NCI-H128 (cell line): ENCODE measurements at regions not wholly inside any gene's neighbourhood (a gene's known extent, or its start where the extent isn't known, plus 50 kb on each side); places are given as distances from the start of the nearest gene placed in this dataset.
"Not testable (repeated sequence)": the region's sequence is repeated elsewhere in the genome, so short reads cannot be mapped to it uniquely, and the experiment has no call there.

ENCODE experiments used
- DNase-seq: peaks from one replicate; lab custom pipeline; 2025; ENCODE audit not compliant: unreplicated experiment; lab: John Stamatoyannopoulos, UW

- DNase-seq = no peak
Measured at GRCh38 chr1:157272729-157273524, 134.7 kb upstream of the ETV3 start.

GRCh38 chr1:157272264-157272663 is 134.1 kb upstream of the ETV3 start:
- DNase-seq = no peak

- no peak for DNase-seq
Measured at GRCh38 chr1:157270705-157271274, 132.6 kb upstream of the ETV3 start.

GRCh38 chr1:157269656-157270375 is 131.6 kb upstream of the ETV3 start:
- no peak for DNase-seq

- DNase-seq = no peak
Measured at GRCh38 chr1:157262891-157263290, 124.7 kb upstream of the ETV3 start.

- no peak for DNase-seq
Measured at GRCh38 chr1:157262422-157262821, 124.2 kb upstream of the ETV3 start.

- not testable (repeated sequence) for DNase-seq
Measured at GRCh38 chr1:157255891-157256290, 117.7 kb upstream of the ETV3 start.

- not testable (repeated sequence) for DNase-seq
Measured at GRCh38 chr1:157254183-157254582, 116.0 kb upstream of the ETV3 start.

- DNase-seq = no peak
Measured at GRCh38 chr1:157252473-157252872, 114.3 kb upstream of the ETV3 start.

- DNase-seq = no peak
Measured at GRCh38 chr1:157249739-157250138, 111.5 kb upstream of the ETV3 start.

GRCh38 chr1:157249326-157249725 is 111.1 kb upstream of the ETV3 start:
- DNase-seq = no peak

GRCh38 chr1:157247764-157248049 is 109.5 kb upstream of the ETV3 start:
- not testable (repeated sequence) for DNase-seq

- no peak for DNase-seq
Measured at GRCh38 chr1:157247005-157247763, 109.0 kb upstream of the ETV3 start.

GRCh38 chr1:157245823-157246222 is 107.6 kb upstream of the ETV3 start:
- no peak for DNase-seq

- DNase-seq = no peak
Measured at GRCh38 chr1:157241185-157241538, 103.0 kb upstream of the ETV3 start.

GRCh38 chr1:157240495-157241184 is 102.4 kb upstream of the ETV3 start:
- no peak for DNase-seq

GRCh38 chr1:157239936-157240335 is 101.7 kb upstream of the ETV3 start:
- no peak for DNase-seq

GRCh38 chr1:157238585-157238984 is 100.4 kb upstream of the ETV3 start:
- DNase-seq = no peak

GRCh38 chr1:157237981-157238380 is 99.8 kb upstream of the ETV3 start:
- no peak for DNase-seq

- DNase-seq = no peak
Measured at GRCh38 chr1:157237522-157237921, 99.3 kb upstream of the ETV3 start.

- no peak for DNase-seq
Measured at GRCh38 chr1:157236072-157236471, 97.9 kb upstream of the ETV3 start.
